Left forelimb (tissue), 1 donor: ENCODE measurements at regions not wholly inside any gene's neighbourhood (a gene's known extent, or its start where the extent isn't known, plus 50 kb on each side); places are given as distances from the start of the nearest gene placed in this dataset.
"Not testable (repeated sequence)": the region's sequence is repeated elsewhere in the genome, so short reads cannot be mapped to it uniquely, and the experiment has no call there.

ENCODE experiments used
- DNase-seq: peaks from one replicate; pipeline ENCODE4 v3.0.0-alpha.2; 2018; ENCODE audit warnings: low spot score

DNA sequence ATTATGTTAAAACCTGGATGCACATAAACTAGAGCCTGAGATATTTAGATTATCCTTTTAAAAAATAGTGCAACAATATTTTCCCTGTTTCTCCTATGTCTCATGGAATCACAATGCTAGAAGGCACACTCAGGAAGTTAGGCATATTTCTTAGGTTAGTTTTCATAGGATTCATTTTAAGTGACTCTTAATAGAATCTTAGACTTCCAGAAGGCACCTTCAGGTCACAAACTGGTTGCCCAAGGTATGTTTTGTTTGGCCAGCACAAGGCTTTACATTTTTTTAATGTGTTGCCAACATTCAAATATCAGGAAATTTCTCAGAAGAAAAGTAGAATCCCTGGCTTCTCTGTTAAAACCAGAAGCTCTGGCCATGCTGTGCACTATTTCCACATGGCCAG lies 129.3 kb downstream of the LNPK start:
- DNase-seq, result no peak

DNA sequence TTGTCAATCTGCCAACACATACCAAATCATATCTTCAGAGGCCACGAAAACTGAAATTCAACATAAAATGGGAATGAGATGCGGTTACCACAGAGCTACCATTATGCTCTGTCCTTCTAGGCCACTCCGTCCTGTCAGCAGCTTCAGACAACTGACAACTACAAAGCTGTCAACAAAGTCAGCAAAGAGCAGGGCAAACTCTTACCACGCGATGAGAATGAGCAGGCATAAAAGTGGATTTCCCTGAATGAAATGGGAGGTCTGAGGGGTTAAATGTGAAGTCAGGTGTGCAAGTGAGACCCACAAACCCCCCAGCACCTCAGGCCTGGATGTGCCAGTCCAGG lies 130.1 kb downstream of the LNPK start:
- no peak for DNase-seq

DNA sequence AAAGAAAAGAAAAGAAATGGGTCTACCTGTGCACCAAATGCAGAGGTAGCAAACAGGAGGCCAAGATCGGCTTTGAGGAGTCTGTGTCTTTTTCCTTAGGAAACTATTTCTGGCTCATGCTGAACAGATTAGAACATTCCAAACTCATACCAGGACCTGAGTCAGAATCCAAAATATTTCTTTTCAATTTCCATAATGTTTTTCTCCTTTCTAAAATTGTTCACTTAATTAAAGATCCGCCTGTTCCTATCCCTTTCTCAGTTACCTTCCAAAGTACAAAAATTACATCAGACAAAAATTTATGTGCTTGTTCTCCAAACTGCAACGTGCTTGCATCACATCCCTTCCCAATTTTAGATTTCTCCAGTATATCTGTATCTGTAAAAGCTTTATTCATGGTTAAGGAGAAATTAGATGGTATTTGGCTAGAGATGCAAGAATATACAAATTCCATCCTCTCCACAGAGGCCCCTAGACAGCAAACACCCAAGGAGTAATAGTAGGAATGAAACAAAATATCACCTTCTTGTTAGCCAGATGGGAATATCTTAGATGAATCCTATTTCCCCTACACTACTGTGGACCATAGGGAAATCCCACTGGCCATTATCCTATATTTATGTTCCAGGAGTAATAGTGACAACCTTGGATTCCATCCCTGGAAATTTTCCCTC lies 130.6 kb downstream of the LNPK start:
- no peak for DNase-seq

DNA sequence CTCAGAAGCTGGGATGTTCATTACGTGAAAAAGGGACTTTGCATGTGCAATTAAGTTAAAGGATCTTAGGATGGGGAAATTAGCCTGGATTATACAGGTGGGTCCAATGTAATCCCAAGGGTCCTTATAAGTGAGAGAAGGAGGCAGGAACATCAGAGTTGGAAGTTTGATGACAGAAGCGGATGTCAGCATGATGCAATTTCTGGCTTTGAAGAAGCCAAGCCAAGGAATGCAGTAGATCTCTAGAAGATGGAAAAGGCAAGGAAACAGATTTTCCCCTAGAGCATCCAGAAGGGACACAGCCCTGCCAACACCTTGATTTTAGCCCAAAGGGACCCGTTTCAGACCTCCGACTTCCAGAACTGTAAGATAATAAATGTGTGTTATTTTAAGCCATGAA lies 136.4 kb downstream of the LNPK start:
- DNase-seq, result no peak

DNA sequence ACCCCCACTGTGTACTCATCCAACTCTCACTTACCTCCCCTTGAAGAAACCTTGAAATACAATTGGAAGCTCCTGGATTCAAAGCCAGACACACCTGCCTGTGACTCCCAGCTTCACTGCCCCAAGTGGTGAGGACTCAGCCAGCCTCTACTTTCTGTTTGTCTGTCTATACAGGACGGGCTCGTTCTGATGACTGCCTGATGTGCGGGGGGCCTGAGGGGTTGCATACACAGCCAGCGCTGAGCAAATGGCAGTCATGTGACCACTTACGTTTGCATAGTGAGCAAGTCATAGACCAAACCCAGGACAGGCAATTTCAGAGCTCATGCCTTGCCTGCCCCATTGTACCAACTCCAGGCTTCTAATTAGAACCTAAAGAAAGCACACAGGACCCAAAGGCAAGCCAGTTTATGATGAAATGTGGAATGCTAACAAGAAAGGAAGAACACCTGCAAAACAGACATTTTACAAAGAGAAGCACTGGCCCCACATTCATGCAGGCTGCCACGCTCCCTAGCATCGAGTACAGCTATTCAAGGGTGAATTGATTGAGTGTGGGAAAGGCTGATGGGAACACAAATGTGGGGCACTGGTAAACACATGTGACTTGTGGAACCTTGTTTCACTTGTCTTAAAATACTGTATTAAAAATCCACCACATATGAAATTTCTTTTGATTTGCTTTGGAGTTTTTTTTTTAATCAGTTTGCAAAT lies 137.8 kb downstream of the LNPK start:
- no peak for DNase-seq

DNA sequence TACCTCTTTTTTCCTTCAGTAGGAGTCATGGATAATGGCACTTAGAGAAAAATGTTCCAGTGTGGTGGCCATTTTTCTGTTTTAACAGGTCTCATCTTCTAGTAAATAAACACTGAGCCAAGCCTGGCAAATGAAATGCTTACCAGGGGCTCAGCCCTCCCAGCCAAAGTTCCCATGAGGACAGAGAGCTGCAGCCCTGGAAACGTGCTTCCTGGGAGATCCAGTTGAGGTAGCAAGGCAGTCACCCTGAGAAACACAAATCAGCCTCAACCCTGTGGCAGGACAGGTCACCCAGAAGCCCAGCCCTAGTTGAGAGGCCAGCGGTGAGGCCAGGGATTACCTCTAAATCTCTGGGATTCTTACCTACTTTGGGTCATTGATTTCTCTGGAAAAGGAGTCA lies 140.1 kb downstream of the LNPK start:
- DNase-seq, result no peak

DNA sequence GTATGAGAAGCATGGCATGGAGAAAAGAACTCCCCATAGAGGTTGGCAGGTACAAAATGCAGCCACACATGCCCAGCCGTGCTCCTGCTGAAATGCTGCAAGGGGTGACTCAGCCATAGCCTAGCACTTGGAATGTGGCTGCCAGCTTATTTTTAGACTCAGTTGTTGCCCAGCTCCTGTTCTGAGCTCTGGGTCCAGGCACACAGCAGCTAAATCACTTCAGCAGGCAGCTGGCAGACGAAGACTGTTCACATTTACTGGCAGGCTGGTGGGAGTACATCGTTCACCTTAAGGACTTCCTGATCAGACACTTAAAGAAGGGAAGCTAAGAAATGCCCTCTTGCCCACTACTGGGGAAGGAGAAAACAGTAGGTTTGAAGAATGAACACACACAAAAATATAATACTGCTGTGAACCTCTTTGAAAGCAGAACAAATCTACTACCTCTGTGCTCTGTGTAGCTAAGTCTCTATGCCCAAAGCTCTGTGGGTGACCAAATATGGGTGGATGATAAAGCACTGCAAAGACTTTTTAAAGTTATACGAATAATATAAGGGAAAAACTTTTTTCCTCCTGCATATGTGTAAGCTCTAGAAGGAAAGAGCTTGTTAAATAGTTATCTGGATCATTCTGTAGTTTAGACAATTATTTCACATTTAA lies 146.1 kb downstream of the LNPK start:
- DNase-seq, result no peak

DNA sequence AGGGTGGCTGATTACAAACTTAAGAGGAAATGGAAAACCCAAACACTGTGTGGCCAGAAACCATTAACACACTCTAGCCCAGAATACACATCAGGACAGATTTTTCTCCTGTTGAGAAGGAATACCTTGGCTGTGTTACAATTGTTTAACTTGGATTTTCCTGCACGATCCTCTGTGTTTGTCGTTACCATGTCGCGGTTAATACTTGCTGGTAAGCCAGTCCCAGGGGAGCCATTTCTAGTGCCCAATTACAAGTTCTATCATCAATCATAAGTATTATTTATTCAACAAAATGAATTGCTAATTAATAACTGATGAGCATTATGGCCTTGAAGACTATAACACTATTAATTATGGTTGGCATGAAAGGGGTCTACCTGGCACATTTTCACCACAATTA lies 146.8 kb downstream of the LNPK start:
- no peak for DNase-seq

DNA sequence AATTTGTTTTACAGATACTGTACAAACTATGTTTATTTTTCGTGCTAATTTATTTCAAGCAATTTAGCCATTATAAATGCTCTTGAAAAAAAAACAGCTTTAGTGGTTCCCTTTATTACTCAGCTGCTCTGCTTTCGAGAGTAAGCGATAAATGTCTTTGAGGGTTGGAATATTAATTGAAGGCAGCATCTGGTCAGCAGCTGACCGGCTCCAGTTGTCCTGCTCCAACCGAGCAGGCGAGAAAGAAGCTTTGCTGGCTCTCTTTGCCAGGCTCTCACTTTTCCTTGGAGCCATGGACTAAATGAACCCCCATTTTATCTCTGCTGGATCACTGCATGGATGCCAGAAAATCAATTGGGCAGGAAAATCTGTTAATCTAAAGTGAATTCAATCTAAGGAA lies 147.4 kb downstream of the LNPK start:
- no peak for DNase-seq

DNA sequence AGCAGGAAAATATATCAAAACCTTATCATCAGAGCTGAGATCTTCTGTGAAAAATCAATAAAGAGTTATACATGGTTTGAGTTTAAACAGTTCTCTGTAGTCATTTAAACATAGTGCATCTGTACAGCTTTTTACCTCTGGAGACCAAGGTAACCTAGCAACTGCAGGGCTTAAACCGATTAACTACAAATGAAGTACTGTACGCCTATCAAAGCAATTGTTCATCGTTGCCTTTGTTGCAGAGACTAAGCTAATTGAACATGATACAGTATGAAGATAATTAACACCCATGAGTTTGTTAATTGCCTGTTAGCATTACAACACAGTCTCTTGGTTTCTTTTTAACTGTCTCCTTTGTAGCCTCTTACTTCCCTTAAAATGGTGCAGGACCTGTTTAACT lies 147.9 kb downstream of the LNPK start:
- no peak for DNase-seq

DNA sequence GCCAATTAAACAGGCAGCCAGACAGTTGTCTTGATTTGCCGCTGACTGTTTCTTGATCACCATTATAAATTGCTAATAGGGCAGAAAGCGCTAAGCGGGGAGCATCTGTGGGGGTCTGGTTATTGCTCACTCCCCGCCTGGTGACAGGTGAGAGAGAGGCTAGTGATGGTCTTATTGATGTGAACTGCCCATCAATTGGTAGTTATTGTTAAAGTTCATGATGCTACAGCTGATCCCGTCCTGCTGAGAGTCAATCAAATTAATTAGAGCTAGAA lies 148.5 kb downstream of the LNPK start:
- no peak for DNase-seq

DNA sequence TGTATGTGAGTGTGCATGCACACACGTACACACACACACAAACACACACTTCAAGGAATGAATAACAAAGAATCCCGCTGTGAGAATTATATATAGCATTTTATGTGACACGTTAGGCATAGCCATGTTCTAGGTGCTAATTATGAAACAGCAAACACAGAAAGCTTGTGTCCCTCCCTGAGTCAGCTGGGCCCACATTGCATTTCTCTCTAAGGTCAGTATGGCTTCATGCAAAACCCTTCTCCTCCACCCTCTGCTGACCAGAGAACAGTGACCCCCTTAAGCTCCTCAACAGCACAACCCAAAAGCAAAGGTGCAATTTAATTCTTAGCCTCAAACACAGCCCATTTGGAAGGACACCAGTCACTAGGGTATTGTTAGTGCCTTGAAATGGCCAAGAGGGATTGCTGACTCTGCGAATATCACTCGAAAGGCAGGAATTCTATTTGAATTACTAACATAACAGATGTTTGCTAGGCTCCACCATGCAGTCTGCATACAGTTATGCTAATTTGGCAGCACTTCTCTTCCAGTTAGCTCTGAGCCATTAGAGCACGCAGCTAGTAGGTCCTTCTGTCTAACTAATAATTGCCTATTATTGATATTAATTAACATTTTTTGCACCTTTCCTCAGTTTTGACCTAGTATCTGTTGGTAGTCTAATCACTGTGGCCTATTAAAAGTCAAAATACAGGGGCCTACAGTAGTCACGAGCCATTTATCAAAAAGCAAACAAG lies 149.0 kb downstream of the LNPK start:
- DNase-seq, result no peak

DNA sequence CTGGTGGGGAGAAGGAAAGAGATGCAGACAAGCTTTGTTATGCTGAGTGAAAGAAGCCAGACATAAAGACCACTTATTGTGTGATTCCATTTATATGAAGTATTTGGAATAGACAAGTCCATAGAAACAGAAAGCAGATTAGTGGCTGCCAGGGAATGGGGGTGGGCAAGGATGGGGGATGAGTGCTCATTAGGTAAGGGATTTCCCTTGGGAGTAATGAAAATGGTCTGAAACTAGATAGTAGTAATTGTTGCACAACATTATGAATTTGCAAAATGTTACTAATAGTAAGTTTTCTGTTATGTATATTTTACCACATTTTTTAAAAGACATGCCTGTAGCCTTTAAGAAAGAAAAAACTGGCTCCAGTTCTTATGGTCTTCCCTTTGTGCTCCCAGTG lies 154.9 kb downstream of the LNPK start:
- no peak for DNase-seq

DNA sequence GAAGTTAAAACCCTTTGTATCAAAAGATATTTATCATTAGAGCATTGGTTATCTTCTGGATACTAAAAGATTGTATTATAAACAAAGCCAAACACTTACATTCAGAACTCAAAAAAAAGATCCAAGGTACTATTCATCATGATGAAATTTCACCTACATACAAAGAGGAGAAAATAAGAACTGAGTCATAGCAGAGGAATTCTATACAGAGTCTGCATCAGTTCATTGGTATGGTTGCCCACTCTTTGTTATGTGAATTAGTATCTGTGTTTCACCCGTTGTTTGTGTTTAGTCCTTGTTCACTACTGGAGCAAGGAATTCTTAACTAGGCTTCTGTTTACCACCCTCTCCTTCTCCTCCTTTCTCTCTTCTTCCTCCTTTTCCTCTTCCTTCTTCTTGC lies 157.9 kb downstream of the LNPK start:
- DNase-seq, result no peak

DNA sequence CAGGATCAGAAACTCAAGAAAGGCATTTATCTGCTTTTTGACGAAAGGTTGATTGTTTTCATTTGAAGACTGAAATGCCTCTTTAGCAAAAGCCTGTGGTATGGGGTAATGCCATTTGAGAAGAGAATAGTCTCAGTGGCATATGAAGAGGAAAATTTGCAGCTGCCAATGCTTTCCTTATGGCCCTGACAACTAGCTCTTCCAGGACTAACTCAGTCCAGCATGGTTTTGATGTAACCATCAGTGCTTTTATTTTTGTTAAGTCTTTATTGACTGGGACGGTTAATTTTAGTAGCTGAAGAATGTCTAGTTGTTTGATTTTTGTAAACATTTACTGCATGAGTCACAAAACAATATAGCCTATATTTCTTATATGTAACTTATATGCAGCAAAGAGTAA lies 158.4 kb downstream of the LNPK start:
- DNase-seq, result no peak

DNA sequence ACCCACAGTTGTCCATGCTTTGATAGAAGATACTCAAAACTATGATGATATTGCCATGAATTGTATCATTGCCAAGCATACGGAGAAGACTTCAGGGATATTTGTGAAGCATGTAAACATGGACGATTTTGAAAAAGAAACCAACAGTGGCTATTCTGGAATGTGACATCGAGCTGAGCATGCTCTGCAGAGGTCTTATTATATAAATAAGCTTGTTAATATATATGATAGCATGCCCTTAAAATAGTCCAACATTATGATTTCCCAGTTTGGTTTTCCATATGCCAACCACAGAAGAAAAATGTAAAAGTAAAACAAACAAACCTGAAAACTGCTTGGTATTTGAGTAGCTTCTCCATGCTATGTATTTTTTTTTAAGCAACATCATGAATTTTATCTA lies 159.1 kb downstream of the LNPK start:
- no peak for DNase-seq

DNA sequence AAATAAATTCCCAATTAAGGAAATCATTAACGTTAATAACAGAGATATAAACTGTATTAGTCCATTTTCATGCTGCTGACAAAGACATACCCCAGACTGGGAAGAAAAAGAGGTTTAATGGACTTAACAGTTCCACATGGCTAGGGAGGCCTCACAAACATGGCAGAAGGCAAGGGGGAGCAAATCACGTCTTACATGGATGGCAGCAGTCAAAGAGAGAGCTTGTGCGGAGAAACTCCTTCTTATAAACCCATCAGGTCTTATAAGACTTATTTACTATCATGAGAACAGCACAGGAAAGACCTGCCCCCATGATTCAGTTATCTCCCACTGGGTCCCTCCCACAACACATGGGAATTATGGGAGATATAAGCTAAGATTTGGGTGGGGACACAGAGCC lies 161.3 kb downstream of the LNPK start:
- not testable (repeated sequence) for DNase-seq

DNA sequence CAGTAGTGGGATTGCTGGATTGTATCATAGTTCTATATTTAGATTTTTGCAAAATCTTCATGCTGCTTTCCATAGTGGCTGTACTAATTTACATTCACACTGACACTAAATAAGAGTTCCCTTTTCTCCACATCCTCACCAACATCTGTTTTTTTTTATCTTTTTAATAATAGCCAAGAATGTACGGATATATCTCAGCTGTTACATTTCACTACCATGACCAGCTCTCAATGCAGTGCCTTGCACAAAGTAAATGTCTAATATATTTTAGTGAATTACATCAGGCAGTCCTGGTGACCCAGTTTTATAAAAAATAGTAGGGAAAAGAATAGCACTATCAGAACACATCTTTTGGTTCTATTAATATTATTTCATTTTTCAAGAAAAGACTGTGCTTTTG lies 161.8 kb downstream of the LNPK start:
- DNase-seq, result no peak

DNA sequence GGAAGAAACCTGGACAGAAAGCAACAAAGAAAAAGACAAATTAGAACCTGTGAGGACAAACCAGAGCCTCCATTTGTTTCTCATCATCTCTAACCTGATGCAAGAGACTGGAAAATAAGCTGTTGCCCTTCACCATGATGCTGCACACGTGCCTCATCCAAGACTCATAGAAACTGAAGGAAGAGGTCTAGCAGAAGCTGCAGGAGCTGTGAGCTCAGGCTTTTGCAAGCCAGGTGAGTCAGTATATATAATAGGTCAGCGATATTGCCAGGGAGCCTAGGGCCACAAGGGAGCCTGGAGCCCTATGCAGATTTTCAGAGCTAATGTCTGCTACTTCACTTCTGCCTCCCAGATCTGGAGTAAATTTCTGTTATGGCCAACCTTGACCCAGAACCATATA lies 163.1 kb downstream of the LNPK start:
- no peak for DNase-seq

DNA sequence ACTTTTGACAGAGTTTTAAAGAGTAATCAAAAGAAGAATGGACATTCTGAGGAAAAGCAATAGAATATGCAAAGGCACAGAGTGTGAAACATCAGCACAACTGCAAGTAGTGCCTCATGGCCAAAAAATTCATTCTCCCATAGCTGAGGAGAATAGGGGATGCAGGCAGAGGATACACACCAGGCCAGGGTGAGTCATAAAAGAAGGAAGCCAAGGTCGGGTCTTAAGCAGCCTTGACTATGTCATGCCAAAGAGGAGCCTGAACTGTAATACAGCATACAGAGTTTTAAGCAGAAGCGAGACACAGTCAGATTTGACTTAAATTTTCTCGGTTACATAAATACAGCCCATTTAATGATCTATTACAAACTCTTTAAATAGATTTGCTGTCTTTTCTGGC lies 165.0 kb downstream of the LNPK start:
- DNase-seq, result no peak

DNA sequence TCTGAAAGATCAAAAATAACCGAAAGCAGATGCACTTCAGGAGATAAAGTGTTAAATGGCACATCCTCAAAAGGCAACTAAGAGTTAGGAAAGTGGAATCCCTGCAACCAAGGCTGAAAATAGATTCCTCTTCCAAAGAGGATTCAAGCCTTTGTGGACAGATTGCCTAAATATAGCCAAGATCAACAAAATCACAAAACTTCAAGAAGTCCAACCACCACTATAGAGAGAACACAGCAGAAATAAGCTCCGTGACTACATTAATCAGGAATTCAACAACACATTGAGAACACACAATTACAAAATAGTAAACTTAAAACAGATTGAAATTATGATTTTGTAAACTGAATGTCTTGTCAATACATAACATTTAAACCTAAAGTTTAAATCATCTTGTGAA lies 165.7 kb downstream of the LNPK start:
- DNase-seq, result no peak

DNA sequence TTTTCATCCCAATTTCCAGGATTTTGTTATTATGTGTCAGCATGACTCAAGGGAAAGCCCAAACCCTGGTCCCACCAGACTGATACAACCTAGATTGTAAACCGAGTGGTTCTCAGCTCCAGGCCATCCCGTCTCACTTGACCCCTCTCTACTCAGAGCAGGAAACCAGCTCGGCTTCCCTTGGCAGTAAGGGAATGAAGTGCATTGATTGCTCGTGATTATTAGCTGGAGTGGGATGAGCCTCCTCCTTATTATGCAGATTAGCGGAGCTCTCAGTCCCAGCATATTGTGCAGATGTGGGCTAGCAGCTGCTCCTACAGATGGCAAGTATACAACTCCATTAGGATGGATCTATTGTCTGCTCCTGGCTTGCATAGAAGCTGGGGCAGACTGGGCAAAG lies 167.6 kb downstream of the LNPK start:
- no peak for DNase-seq

DNA sequence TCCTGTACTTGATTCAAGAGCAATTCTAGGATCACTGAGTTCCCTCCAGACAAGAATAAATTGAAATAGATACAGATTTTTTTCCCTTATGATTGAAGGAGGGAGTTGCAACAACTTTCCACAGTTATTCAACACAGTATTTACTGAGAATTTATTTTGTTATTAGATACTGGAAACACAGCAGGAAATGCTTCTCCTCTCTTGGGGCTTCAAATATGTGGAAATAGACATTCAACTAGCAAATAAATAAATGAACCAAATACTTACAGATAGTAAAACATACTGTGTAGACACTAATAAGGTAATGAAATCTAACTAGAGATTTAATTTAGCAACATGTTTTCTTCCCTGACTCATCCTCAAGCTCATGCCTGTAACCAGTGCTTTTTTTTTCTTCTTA lies 169.2 kb downstream of the LNPK start:
- no peak for DNase-seq
